Coronary artery (tissue), 2 donors: ENCODE measurements at regions not wholly inside any gene's neighbourhood (a gene's known extent, or its start where the extent isn't known, plus 50 kb on each side); places are given as distances from the start of the nearest gene placed in this dataset.

Experiments
- DNase-seq: peaks from one replicate; pipeline ENCODE4 v3.0.0-alpha.2; 2017; ENCODE audit warnings: low spot score
- H3K27ac ChIP-seq, 2 donors: fragments of 200-600 bp; sonication (generic); one replicate each; pipeline ENCODE4 v1.5.1; 2016 to 2019
- H3K4me3 ChIP-seq: fragments of 200-600 bp; sonication (generic); 2 replicates; pipeline ENCODE4 v1.5.1; 2016; ENCODE audit warnings: mild to moderate bottlenecking, moderate library complexity
- TF ChIP-seq, protein P1 (sequence below): fragments of 200-600 bp; sonication (generic); IDR thresholded peaks from one replicate; pipeline ENCODE4 v1.5.1; 2019; ENCODE audit warnings: antibody characterized with exemption

DNA sequence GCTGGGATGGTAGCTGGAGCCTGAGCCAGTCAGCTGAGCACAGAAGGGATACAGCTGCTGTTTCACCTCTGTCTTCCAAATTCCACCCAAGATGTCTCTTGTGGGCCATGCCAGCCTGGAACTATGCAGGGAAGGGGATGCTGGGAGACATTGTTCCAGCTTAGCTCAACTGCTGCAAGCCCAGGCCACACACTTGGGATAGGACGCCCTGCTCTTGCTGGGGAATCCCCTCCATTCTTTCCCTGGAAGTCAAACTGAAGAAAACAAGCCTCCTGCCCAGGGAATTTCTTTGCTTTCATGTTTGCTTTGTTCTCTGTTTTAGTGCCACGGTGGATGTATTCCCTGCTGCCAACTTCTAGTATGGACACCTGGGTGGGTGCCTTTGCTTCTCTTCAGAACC, 55.2 kb upstream of the CDK13 start:
- DNase-seq = no peak
- TF ChIP-seq, protein P1, sequence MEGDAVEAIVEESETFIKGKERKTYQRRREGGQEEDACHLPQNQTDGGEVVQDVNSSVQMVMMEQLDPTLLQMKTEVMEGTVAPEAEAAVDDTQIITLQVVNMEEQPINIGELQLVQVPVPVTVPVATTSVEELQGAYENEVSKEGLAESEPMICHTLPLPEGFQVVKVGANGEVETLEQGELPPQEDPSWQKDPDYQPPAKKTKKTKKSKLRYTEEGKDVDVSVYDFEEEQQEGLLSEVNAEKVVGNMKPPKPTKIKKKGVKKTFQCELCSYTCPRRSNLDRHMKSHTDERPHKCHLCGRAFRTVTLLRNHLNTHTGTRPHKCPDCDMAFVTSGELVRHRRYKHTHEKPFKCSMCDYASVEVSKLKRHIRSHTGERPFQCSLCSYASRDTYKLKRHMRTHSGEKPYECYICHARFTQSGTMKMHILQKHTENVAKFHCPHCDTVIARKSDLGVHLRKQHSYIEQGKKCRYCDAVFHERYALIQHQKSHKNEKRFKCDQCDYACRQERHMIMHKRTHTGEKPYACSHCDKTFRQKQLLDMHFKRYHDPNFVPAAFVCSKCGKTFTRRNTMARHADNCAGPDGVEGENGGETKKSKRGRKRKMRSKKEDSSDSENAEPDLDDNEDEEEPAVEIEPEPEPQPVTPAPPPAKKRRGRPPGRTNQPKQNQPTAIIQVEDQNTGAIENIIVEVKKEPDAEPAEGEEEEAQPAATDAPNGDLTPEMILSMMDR = no peak
- H3K27ac ChIP-seq = no peak overlapping the region
- no peak overlapping the region for H3K4me3 ChIP-seq

- Histone ChIP-seq H3K4me3 (no peak overlapping the region), H3K27ac (no peak overlapping the region)
- TF ChIP-seq, protein P1 = no peak
- DNase-seq = no peak
These were observed 53.2 kb upstream of the CDK13 start for GRCh38 chr7:39896840-39897239.

GRCh38 chr7:39898867-39899266, 51.2 kb upstream of the CDK13 start:
- Histone ChIP-seq H3K27ac (no peak overlapping the region), H3K4me3 (no peak overlapping the region)
- DNase-seq = no peak
- TF ChIP-seq, protein P1 = no peak
